ENCODE measurements at regions not wholly inside any gene's neighbourhood (a gene's known extent, or its start where the extent isn't known, plus 50 kb on each side); places are given as distances from the start of the nearest gene placed in this dataset.

DNA sequence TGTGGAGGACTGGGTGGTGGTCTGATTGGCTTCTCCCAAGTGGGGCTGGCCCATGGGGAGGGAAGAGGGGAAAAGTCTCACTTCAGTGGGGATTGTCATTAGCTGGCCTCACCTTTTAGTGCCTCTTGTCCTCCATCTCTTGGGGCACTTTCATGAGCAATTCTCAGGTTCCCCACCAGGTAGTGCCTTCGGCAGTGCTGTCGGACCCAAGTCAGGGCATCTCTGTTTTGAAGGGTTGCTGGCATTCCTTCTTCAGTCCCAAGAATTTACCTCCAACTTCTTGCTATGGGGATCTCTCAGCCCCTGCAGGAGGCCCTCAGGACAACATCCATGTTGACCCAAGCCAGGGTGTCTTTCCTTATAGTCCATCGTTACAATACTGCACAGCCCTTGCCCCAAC is 54.7 kb upstream of the F3 start:
- no peak for TF ChIP-seq CTCF (IDR thresholded peaks at IDR 0.05)
- no peak for TF ChIP-seq POLR2A (IDR thresholded peaks at IDR 0.05)

Data from thyroid gland (tissue), 4 donors.